ENCODE measurements at regions not wholly inside any gene's neighbourhood (a gene's known extent, or its start where the extent isn't known, plus 50 kb on each side); places are given as distances from the start of the nearest gene placed in this dataset.

DNA sequence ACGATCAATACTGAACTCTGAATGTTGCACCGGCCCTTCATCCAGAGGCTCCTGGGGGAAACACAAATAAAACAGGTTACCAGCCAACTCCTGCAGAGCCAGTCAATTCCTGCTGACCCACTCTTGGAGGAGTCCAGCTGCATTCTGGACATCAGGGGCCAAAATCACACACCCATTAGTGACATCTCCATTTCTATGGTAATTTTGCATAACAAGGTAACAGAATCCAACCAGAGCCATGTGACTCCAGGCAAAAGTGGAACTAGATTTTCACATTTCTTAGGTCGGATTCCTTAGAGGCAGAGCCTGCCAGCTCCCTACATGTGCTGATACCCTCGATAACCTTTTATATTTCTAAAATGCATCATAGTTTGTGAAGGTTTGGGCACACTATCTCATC is 119.2 kb upstream of the CTNNB1 start:
- Histone ChIP-seq H3K4me1 (ENCODE audit: insufficient read depth, low read length) (no peaks in the 10 kb centered on the region), H3K4me3 (ENCODE audit: low read depth in 1 of 2, low read length in 2 of 2) (no peak overlapping the region), H3K9me3 (ENCODE audit: insufficient read depth, low read length, severe bottlenecking) (no peaks in the 10 kb centered on the region), H3K27me3 (ENCODE audit: insufficient read depth, low read length, poor library complexity) (peaks cover 9% of the 10 kb centered on the region), H3K79me2 (ENCODE audit: insufficient read depth, low read length) (no peaks in the 10 kb centered on the region), H2AFZ (ENCODE audit: low read depth, low read length) (no peak overlapping the region), H3K36me3 (ENCODE audit: insufficient read depth, low read length) (no peaks in the 10 kb centered on the region), H3K27ac (ENCODE audit: low read length) (no peak overlapping the region), H3K4me2 (ENCODE audit: insufficient read depth, low read length) (no peak overlapping the region), H4K20me1 (ENCODE audit: insufficient read depth, low read length) (no peaks in the 10 kb centered on the region), H3K9ac (ENCODE audit: low read depth, low read length) (no peak overlapping the region)
- no peak for TF ChIP-seq EZH2 (IDR thresholded peaks at IDR 0.05; ENCODE audit: borderline replicate concordance, low read depth, low read length, severe bottlenecking)
- TF ChIP-seq, protein P1, sequence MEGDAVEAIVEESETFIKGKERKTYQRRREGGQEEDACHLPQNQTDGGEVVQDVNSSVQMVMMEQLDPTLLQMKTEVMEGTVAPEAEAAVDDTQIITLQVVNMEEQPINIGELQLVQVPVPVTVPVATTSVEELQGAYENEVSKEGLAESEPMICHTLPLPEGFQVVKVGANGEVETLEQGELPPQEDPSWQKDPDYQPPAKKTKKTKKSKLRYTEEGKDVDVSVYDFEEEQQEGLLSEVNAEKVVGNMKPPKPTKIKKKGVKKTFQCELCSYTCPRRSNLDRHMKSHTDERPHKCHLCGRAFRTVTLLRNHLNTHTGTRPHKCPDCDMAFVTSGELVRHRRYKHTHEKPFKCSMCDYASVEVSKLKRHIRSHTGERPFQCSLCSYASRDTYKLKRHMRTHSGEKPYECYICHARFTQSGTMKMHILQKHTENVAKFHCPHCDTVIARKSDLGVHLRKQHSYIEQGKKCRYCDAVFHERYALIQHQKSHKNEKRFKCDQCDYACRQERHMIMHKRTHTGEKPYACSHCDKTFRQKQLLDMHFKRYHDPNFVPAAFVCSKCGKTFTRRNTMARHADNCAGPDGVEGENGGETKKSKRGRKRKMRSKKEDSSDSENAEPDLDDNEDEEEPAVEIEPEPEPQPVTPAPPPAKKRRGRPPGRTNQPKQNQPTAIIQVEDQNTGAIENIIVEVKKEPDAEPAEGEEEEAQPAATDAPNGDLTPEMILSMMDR (IDR thresholded peaks at IDR 0.05; ENCODE audit: borderline replicate concordance, extremely low read depth, low read length, poor library complexity, severe bottlenecking), result no peak
- no peak for ATAC-seq (ENCODE audit: insufficient read depth, low read depth)
- DNase-seq, result no peak

DNA sequence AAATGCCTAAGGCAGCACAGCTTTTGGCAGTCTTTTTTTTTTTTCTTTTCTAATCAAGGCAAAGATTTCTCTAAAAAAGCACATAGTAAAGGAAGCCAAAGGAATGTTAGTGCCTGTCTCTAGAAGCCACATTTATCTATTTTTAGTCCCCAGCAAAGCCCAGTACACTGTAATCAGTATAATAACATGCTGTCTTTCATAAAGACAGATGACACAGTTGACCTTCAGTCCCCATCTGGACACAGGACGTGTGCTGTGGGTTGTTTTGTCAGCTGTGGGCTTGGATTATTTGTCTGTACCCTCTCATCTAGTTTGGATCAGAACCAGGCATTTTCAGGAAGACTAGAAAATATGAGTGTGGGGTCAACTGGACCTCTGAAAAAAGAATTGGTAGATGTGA is 110.4 kb upstream of the CTNNB1 start:
- DNase-seq (no peak), ATAC-seq (ENCODE audit: insufficient read depth, low read depth) (no peak)
- Histone ChIP-seq H3K4me3 (ENCODE audit: low read depth in 1 of 2, low read length in 2 of 2) (no peak overlapping the region), H2AFZ (ENCODE audit: low read depth, low read length) (no peak overlapping the region), H3K27ac (ENCODE audit: low read length) (no peak overlapping the region), H4K20me1 (ENCODE audit: insufficient read depth, low read length) (no peaks in the 10 kb centered on the region), H3K79me2 (ENCODE audit: insufficient read depth, low read length) (no peaks in the 10 kb centered on the region), H3K36me3 (ENCODE audit: insufficient read depth, low read length) (no peaks in the 10 kb centered on the region), H3K27me3 (ENCODE audit: insufficient read depth, low read length, poor library complexity) (peaks cover 3% of the 10 kb centered on the region), H3K4me1 (ENCODE audit: insufficient read depth, low read length) (no peaks in the 10 kb centered on the region), H3K4me2 (ENCODE audit: insufficient read depth, low read length) (no peak overlapping the region), H3K9me3 (ENCODE audit: insufficient read depth, low read length, severe bottlenecking) (no peaks in the 10 kb centered on the region), H3K9ac (ENCODE audit: low read depth, low read length) (no peak overlapping the region)
- TF ChIP-seq, protein P1 (IDR thresholded peaks at IDR 0.05; ENCODE audit: borderline replicate concordance, extremely low read depth, low read length, poor library complexity, severe bottlenecking), result no peak
- no peak for TF ChIP-seq EZH2 (IDR thresholded peaks at IDR 0.05; ENCODE audit: borderline replicate concordance, low read depth, low read length, severe bottlenecking)

DNA sequence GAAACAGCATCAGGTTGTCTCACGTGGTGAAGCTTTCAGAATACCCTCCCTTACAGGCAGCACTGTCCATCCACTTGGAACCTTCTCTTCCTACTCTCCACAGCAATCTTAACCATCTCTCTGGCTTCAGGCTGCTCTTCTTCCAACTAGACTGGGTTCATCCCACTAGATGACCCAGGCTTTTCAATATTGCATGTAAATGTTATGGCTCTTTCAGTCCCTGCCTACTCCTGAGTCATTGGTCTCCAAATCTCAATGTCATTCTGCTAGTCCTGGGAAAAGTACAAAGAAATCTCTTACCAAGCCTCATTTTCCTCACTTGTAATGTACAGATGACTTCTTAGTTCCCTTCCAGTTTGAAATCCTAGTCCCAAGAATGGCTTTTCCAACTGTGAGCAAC is 109.7 kb upstream of the CTNNB1 start:
- no peaks in the 10 kb centered on the region for H3K79me2 ChIP-seq (ENCODE audit: insufficient read depth, low read length)
- no peak overlapping the region for H3K4me2 ChIP-seq (ENCODE audit: insufficient read depth, low read length)
- no peaks in the 10 kb centered on the region for H3K4me1 ChIP-seq (ENCODE audit: insufficient read depth, low read length)
- peaks cover 3% of the 10 kb centered on the region for H3K27me3 ChIP-seq (ENCODE audit: insufficient read depth, low read length, poor library complexity)
- no peaks in the 10 kb centered on the region for H3K36me3 ChIP-seq (ENCODE audit: insufficient read depth, low read length)
- H3K27ac ChIP-seq (ENCODE audit: low read length), result no peak overlapping the region
- ATAC-seq (ENCODE audit: insufficient read depth, low read depth), result no peak
- no peak overlapping the region for H2AFZ ChIP-seq (ENCODE audit: low read depth, low read length)
- TF ChIP-seq, protein P1 (IDR thresholded peaks at IDR 0.05; ENCODE audit: borderline replicate concordance, extremely low read depth, low read length, poor library complexity, severe bottlenecking), result no peak
- TF ChIP-seq EZH2 (IDR thresholded peaks at IDR 0.05; ENCODE audit: borderline replicate concordance, low read depth, low read length, severe bottlenecking), result no peak
- no peak for DNase-seq
- no peaks in the 10 kb centered on the region for H4K20me1 ChIP-seq (ENCODE audit: insufficient read depth, low read length)
- H3K4me3 ChIP-seq (ENCODE audit: low read depth in 1 of 2, low read length in 2 of 2), result no peak overlapping the region
- H3K9ac ChIP-seq (ENCODE audit: low read depth, low read length), result no peak overlapping the region
- no peaks in the 10 kb centered on the region for H3K9me3 ChIP-seq (ENCODE audit: insufficient read depth, low read length, severe bottlenecking)

DNA sequence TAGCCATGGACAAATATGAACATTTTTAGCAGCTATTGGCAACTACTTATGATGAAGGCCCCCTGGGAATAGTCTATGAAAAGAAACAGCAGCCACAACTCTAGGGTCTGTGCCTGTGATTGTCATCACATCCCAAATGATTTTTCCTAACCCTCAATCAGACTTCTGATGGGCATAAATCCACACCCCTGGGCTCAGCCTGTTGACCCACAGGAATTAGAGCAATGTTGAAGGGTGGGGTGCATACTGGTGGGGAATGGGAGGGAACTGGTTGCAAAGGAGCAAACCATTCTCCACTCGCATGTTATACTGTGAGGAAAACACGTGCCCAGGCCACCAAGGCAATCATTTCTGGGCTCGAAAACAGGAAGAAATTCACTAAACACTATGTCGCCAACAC is 106.5 kb upstream of the CTNNB1 start:
- no peaks in the 10 kb centered on the region for H3K4me1 ChIP-seq (ENCODE audit: insufficient read depth, low read length)
- no peak overlapping the region for H3K4me2 ChIP-seq (ENCODE audit: insufficient read depth, low read length)
- ATAC-seq (ENCODE audit: insufficient read depth, low read depth) (no peak), DNase-seq (no peak)
- no peaks in the 10 kb centered on the region for H3K9me3 ChIP-seq (ENCODE audit: insufficient read depth, low read length, severe bottlenecking)
- H3K36me3 ChIP-seq (ENCODE audit: insufficient read depth, low read length), result no peaks in the 10 kb centered on the region
- no peak overlapping the region for H3K4me3 ChIP-seq (ENCODE audit: low read depth in 1 of 2, low read length in 2 of 2)
- no peaks in the 10 kb centered on the region for H3K79me2 ChIP-seq (ENCODE audit: insufficient read depth, low read length)
- H4K20me1 ChIP-seq (ENCODE audit: insufficient read depth, low read length), result no peaks in the 10 kb centered on the region
- peaks cover 3% of the 10 kb centered on the region for H3K27me3 ChIP-seq (ENCODE audit: insufficient read depth, low read length, poor library complexity)
- H2AFZ ChIP-seq (ENCODE audit: low read depth, low read length), result no peak overlapping the region
- H3K27ac ChIP-seq (ENCODE audit: low read length), result no peak overlapping the region
- no peak overlapping the region for H3K9ac ChIP-seq (ENCODE audit: low read depth, low read length)
- no peak for TF ChIP-seq EZH2 (IDR thresholded peaks at IDR 0.05; ENCODE audit: borderline replicate concordance, low read depth, low read length, severe bottlenecking)
- TF ChIP-seq, protein P1 (IDR thresholded peaks at IDR 0.05; ENCODE audit: borderline replicate concordance, extremely low read depth, low read length, poor library complexity, severe bottlenecking), result no peak

Data from DND-41 (cell line).